ENCODE measurements at regions not wholly inside any gene's neighbourhood (a gene's known extent, or its start where the extent isn't known, plus 50 kb on each side); places are given as distances from the start of the nearest gene placed in this dataset.

GRCh38 chr2:5939553-5939952 lies 247.4 kb downstream of the SOX11 start:
- TF ChIP-seq POLR2A (IDR thresholded peaks at IDR 0.05; ENCODE audit: low read length) (no peak), GATA1 (IDR thresholded peaks at IDR 0.05; ENCODE audit: low read depth, low read length) (no peak)
